Progenitor cell of endocrine pancreas (in vitro differentiated cells): ENCODE measurements at regions not wholly inside any gene's neighbourhood (a gene's known extent, or its start where the extent isn't known, plus 50 kb on each side); places are given as distances from the start of the nearest gene placed in this dataset.

ENCODE experiments used
- DNase-seq: peaks from one replicate; pipeline ENCODE4 v3.0.0; 2021; ENCODE audit warnings: low spot score; ENCODE audit not compliant: unreplicated experiment
- H3K27ac Mint-ChIP-seq: 2 replicates; pipeline ENCODE4 v1.8.0; 2021; ENCODE audit warnings: mild to moderate bottlenecking, moderate library complexity, mixed read lengths
- H3K27me3 Mint-ChIP-seq: 2 replicates; pipeline ENCODE4 v1.8.0; 2021; ENCODE audit warnings: mixed read lengths
- H3K36me3 Mint-ChIP-seq: 2 replicates; pipeline ENCODE4 v1.8.0; 2022; ENCODE audit warnings: mixed read lengths; ENCODE audit not compliant: insufficient read depth
- H3K4me1 Mint-ChIP-seq: 2 replicates; pipeline ENCODE4 v1.8.0; 2021; ENCODE audit warnings: low read depth, mixed read lengths
- H3K4me3 Mint-ChIP-seq: 2 replicates; pipeline ENCODE4 v1.8.0; 2021; ENCODE audit warnings: low read depth, mild to moderate bottlenecking, moderate library complexity, mixed read lengths
- H3K9me3 Mint-ChIP-seq: 2 replicates; pipeline ENCODE4 v1.8.0; 2021; ENCODE audit warnings: low read depth, mixed read lengths
- TF ChIP-seq, protein P1 (sequence below): fragments of 200-600 bp; sonication (generic); IDR thresholded peaks from one replicate; pipeline ENCODE4 v1.5.0; 2021; ENCODE audit warnings: antibody characterized with exemption, mild to moderate bottlenecking; ENCODE audit not compliant: unreplicated experiment

DNA sequence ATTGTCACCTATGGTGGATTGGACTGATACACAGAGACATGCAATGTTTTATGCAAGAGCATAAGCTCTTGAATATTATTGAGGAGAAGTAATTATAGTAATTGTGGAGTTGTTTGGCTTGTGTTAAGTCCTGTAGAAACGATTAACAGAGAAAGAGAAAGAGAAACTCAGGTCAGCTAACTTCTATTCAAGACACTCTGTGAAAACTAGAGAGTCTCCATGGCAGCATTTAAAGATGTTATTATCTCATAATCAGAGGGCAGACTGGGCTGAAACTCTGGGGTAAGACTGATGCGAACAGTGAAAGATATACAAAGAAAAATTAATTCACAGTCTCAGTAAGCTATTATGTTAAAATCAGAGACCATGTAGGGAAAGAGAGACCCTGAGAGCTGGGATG lies 625.7 kb downstream of the FAT4 start:
- H3K27me3 Mint-ChIP-seq = no peaks in the 10 kb centered on the region
- H3K9me3 Mint-ChIP-seq = no peaks in the 10 kb centered on the region
- TF ChIP-seq, protein P1, sequence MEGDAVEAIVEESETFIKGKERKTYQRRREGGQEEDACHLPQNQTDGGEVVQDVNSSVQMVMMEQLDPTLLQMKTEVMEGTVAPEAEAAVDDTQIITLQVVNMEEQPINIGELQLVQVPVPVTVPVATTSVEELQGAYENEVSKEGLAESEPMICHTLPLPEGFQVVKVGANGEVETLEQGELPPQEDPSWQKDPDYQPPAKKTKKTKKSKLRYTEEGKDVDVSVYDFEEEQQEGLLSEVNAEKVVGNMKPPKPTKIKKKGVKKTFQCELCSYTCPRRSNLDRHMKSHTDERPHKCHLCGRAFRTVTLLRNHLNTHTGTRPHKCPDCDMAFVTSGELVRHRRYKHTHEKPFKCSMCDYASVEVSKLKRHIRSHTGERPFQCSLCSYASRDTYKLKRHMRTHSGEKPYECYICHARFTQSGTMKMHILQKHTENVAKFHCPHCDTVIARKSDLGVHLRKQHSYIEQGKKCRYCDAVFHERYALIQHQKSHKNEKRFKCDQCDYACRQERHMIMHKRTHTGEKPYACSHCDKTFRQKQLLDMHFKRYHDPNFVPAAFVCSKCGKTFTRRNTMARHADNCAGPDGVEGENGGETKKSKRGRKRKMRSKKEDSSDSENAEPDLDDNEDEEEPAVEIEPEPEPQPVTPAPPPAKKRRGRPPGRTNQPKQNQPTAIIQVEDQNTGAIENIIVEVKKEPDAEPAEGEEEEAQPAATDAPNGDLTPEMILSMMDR = no peak
- no peak overlapping the region for H3K4me3 Mint-ChIP-seq
- no peak overlapping the region for H3K27ac Mint-ChIP-seq
- no peaks in the 10 kb centered on the region for H3K4me1 Mint-ChIP-seq
- no peak for DNase-seq
- H3K36me3 Mint-ChIP-seq = no peaks in the 10 kb centered on the region

DNA sequence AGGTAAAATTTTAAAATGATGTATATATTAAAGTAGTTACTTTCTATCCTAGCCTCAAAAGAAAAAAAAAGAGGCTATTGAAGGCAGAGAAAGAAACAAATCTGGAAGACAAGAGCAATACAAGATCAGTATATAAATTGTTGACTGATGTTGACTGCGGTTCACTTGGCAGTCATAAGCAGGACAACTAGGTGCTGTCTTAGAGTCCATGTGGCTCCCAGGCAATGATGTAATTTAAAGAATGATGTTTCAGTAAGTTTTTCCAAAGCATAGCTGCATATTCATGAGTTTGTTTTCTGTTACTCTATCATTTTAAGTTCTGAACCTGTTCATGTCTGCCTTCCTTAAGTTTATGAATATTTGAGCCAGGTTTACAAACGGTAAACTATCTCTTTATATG lies 630.2 kb downstream of the FAT4 start:
- Mint-ChIP-seq H3K36me3 (no peaks in the 10 kb centered on the region), H3K4me3 (no peak overlapping the region), H3K27ac (no peak overlapping the region), H3K4me1 (no peaks in the 10 kb centered on the region), H3K27me3 (no peaks in the 10 kb centered on the region), H3K9me3 (no peaks in the 10 kb centered on the region)
- no peak for DNase-seq
- TF ChIP-seq, protein P1 = no peak

DNA sequence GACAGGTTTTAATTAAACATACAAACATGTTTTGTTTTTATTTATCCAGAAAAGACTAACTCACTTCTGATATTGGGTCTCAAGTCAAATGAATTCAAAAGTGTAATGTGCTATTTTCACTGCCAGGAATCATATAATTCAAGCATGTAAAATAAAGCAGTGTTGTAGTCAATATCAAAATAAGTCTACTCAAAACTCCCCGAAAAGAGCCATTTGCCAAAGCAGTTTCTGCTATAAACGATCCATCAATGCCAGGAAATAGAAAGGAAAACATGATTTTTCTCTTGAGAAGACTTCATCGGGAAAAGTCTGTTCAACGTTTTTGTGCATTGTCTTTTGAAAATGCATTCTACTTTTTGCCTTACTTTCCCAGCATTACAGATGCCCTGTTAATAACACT lies 633.3 kb downstream of the FAT4 start:
- no peak overlapping the region for H3K27ac Mint-ChIP-seq
- H3K27me3 Mint-ChIP-seq = no peaks in the 10 kb centered on the region
- H3K4me1 Mint-ChIP-seq = no peaks in the 10 kb centered on the region
- H3K9me3 Mint-ChIP-seq = no peaks in the 10 kb centered on the region
- no peak for DNase-seq
- TF ChIP-seq, protein P1 = no peak
- H3K36me3 Mint-ChIP-seq = no peaks in the 10 kb centered on the region
- H3K4me3 Mint-ChIP-seq = no peak overlapping the region

DNA sequence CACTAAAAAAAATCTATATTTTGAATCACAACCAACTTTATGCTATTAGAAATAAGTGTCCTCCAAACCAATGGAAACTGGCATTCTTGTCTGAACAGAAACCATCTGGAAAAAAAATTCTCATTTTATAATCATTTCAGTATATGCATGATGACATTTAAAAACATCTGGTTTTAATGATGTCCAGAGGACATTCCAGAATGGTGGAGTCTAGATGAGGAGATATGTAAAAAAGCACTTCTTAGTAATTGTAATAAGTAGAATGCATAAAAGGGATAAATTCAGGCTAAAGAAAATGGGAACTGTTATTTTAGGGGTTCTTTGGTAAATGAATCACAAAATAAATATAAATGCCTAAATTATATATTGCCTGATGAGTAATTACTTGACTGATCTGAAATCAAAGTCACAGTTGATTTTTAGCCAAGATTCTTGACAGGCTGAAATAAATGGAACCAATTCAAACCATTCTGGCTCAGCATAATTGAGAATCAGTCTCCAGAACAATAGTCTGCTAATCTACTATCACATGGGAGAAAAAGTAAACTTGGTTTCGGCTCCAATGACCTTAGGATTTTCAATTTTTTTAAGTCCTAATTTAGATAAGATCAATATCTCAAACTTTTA lies 636.6 kb downstream of the FAT4 start:
- TF ChIP-seq, protein P1 = no peak
- no peaks in the 10 kb centered on the region for H3K4me1 Mint-ChIP-seq
- H3K9me3 Mint-ChIP-seq = no peaks in the 10 kb centered on the region
- no peaks in the 10 kb centered on the region for H3K27me3 Mint-ChIP-seq
- no peak overlapping the region for H3K27ac Mint-ChIP-seq
- H3K36me3 Mint-ChIP-seq = no peaks in the 10 kb centered on the region
- DNase-seq = no peak
- H3K4me3 Mint-ChIP-seq = no peak overlapping the region

DNA sequence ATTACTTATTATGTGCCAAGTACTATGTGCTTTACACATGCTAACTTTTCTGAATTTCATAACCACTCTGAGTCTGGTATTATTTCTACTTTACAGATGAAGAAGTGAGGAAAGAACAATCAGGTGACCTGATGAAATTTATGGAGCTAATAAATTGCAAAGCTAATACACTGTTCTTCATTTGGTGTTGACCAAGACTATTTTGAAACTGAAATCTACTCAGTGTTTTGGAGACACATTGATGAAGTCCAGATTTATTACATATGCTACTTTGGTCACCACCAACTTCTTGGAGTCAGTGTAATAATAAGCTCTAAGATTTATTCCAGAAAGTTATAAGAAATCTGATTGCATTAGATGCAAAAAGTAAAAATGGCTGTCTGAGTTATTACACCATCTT lies 637.9 kb downstream of the FAT4 start:
- Mint-ChIP-seq H3K27ac (no peak overlapping the region), H3K9me3 (no peaks in the 10 kb centered on the region), H3K4me1 (no peaks in the 10 kb centered on the region), H3K4me3 (no peak overlapping the region), H3K27me3 (no peaks in the 10 kb centered on the region), H3K36me3 (no peaks in the 10 kb centered on the region)
- TF ChIP-seq, protein P1 = no peak
- DNase-seq = no peak
